Nephron (organoid): ENCODE measurements at regions not wholly inside any gene's neighbourhood (a gene's known extent, or its start where the extent isn't known, plus 50 kb on each side); places are given as distances from the start of the nearest gene placed in this dataset.

Experiments used
- H3K27ac Mint-ChIP-seq, 3 experiments: 2 replicates each; pipeline ENCODE4 v1.8.0; 2020; ENCODE audit warnings: mixed read lengths in 3 of 3, mild to moderate bottlenecking in 2 of 3, moderate library complexity in 1 of 3
- H3K27me3 Mint-ChIP-seq: 2 replicates; pipeline ENCODE4 v1.8.0; 2021; ENCODE audit warnings: low read depth, mild to moderate bottlenecking, moderate library complexity, mixed read lengths
- H3K36me3 Mint-ChIP-seq: 2 replicates; pipeline ENCODE4 v1.8.0; 2020; ENCODE audit warnings: low read depth, mixed read lengths
- H3K4me1 Mint-ChIP-seq: 2 replicates; pipeline ENCODE4 v1.8.0; 2020; ENCODE audit warnings: mixed read lengths
- H3K4me3 Mint-ChIP-seq, 3 experiments: 2 replicates each; pipeline ENCODE4 v1.8.0; 2020; ENCODE audit warnings: mild to moderate bottlenecking in 3 of 3, mixed read lengths in 3 of 3, moderate library complexity in 2 of 3
- H3K9me3 Mint-ChIP-seq: 2 replicates; pipeline ENCODE4 v1.8.0; 2020; ENCODE audit warnings: mixed read lengths
- CTCF ChIP-seq, 3 experiments: fragments of 200-600 bp; sonication (generic); IDR thresholded peaks; one replicate each; pipeline ENCODE4 v1.5.0; 2021; ENCODE audit warnings: antibody characterized with exemption in 3 of 3; ENCODE audit not compliant: unreplicated experiment in 3 of 3

GRCh38 chr20:4095639-4096038 lies 53.0 kb upstream of the SMOX start:
- Mint-ChIP-seq H3K4me1 (peaks cover 10% of the 10 kb centered on the region), H3K36me3 (peaks cover 4% of the 10 kb centered on the region), H3K27ac (no peak overlapping the region), H3K9me3 (peaks cover 16% of the 10 kb centered on the region), H3K4me3 (no peak overlapping the region), H3K27me3 (no peaks in the 10 kb centered on the region)
- TF ChIP-seq CTCF (IDR thresholded peaks at IDR 0.05; ENCODE audit: unreplicated experiment in 3 of 3): no peak

GRCh38 chr20:4091490-4092479 lies 56.8 kb upstream of the SMOX start:
- peaks cover 10% of the 10 kb centered on the region for H3K4me1 Mint-ChIP-seq
- H3K27me3 Mint-ChIP-seq: no peaks in the 10 kb centered on the region
- peaks cover 4% of the 10 kb centered on the region for H3K36me3 Mint-ChIP-seq
- H3K27ac Mint-ChIP-seq: no peak overlapping the region
- H3K4me3 Mint-ChIP-seq: no peak overlapping the region
- peaks cover 13% of the 10 kb centered on the region for H3K9me3 Mint-ChIP-seq
- peak; percentile 49 to 64 (median 63) for TF ChIP-seq CTCF (IDR thresholded peaks at IDR 0.05; ENCODE audit: unreplicated experiment in 3 of 3)

GRCh38 chr20:4090756-4091489 lies 57.7 kb upstream of the SMOX start:
- H3K4me3 Mint-ChIP-seq: no peak overlapping the region
- peaks cover 10% of the 10 kb centered on the region for H3K4me1 Mint-ChIP-seq
- H3K36me3 Mint-ChIP-seq: peaks cover 4% of the 10 kb centered on the region
- TF ChIP-seq CTCF (IDR thresholded peaks at IDR 0.05; ENCODE audit: unreplicated experiment in 3 of 3): no peak
- H3K27me3 Mint-ChIP-seq: no peaks in the 10 kb centered on the region
- peaks cover 13% of the 10 kb centered on the region for H3K9me3 Mint-ChIP-seq
- no peak overlapping the region for H3K27ac Mint-ChIP-seq

- H3K4me3 Mint-ChIP-seq: no peak overlapping the region
- H3K27ac Mint-ChIP-seq: no peak overlapping the region
- no peaks in the 10 kb centered on the region for H3K36me3 Mint-ChIP-seq
- H3K4me1 Mint-ChIP-seq: peaks cover 16% of the 10 kb centered on the region
- H3K27me3 Mint-ChIP-seq: no peaks in the 10 kb centered on the region
- TF ChIP-seq CTCF (IDR thresholded peaks at IDR 0.05; ENCODE audit: unreplicated experiment in 3 of 3): no peak
- H3K9me3 Mint-ChIP-seq: peaks cover 4% of the 10 kb centered on the region
These were observed 58.7 kb upstream of the SMOX start for GRCh38 chr20:4089756-4090487.

GRCh38 chr20:4088766-4089165 lies 59.9 kb upstream of the SMOX start:
- no peak overlapping the region for H3K4me3 Mint-ChIP-seq
- no peak for TF ChIP-seq CTCF (IDR thresholded peaks at IDR 0.05; ENCODE audit: unreplicated experiment in 3 of 3)
- H3K27me3 Mint-ChIP-seq: no peaks in the 10 kb centered on the region
- no peak overlapping the region for H3K27ac Mint-ChIP-seq
- H3K4me1 Mint-ChIP-seq: peaks cover 25% of the 10 kb centered on the region
- H3K36me3 Mint-ChIP-seq: no peaks in the 10 kb centered on the region
- H3K9me3 Mint-ChIP-seq: no peaks in the 10 kb centered on the region
